NCI-H226 (cell line): ENCODE measurements at regions not wholly inside any gene's neighbourhood (a gene's known extent, or its start where the extent isn't known, plus 50 kb on each side); places are given as distances from the start of the nearest gene placed in this dataset.

Experiments used
- DNase-seq: peaks from one replicate; pipeline ENCODE4 v3.0.0-alpha.2; 2015

DNA sequence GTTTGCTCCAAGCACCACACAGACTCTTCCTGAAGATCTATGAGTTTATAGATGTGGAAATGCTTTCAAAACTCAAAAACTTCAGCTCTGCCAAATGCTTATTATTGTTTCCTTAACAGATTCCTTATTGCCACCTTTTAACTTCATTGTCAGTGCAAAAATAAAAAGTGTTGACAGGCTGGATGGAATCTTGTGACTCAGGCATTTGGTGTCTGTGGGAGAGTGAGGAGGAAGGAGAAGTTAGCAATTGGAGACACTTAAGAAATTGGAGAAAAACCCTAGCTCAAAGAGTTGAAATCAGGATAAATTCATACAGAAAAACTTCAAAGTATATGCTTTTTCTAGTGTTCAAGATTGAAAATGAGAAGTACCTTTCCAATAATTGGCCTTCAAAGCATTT lies 140.6 kb upstream of the PUM3 start:
- DNase-seq, result peak; percentile 45

GRCh38 chr9:2979957-2980610 lies 136.2 kb upstream of the PUM3 start:
- no peak for DNase-seq

GRCh38 chr9:2972475-2972874 lies 128.6 kb upstream of the PUM3 start:
- no peak for DNase-seq

DNA sequence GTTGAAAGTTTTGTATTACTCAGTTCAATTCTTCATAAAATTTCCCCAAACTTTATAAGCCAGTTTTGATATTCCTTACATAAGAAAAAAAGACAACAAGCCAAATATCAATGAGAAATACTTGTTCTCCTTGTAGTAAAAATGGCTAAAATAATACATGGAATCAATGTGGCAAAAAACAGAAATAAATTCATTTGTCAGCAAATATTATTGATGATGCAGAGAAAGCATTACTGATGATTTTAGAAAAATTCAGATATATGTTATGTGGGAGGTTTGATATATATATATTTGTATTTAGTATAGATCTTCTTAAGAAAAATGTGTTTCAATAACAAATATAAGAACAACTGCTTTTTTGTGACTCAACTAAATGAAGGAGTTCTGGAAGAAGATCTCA lies 127.0 kb upstream of the PUM3 start:
- no peak for DNase-seq

GRCh38 chr9:2967766-2968165 lies 123.9 kb upstream of the PUM3 start:
- peak; percentile 79 for DNase-seq

- DNase-seq, result no peak
Observed at GRCh38 chr9:2966565-2967300, 122.8 kb upstream of the PUM3 start.

GRCh38 chr9:2964470-2964869 lies 120.6 kb upstream of the PUM3 start:
- no peak for DNase-seq

GRCh38 chr9:2963307-2963706 lies 119.4 kb upstream of the PUM3 start:
- DNase-seq, result no peak

DNA sequence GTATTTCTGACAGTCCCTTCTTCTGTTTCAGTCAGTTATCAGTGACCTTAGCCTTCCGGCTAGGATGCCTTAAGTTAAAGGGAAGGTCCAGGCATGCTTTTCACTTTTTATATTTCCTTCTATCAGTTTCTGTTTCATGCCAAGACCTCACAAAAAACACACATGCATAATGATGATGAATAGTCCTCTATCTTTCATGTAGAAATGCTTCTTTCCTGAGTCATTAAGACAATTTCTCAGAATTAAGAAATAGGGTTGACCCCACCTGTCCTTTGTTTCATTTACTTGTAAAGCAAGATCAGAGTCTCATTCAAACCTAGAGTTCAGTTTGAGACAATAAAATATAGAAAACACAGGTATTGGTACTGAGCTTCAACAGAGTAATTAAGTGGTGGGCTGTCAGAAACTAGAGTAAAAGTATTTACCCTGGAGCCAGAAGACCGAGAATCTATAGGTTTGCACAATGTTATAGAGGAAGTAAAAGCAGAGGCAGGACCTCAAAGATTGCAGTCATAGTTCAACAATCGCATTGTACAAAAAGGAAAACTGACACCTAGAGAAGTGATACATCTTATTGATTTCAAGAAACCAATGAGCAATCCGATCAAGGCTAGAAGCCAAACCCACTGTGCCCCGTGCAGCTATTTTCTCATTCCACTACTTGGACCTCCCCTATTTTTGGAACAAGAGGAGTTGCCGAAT lies 118.7 kb upstream of the PUM3 start:
- peak; percentile 62 for DNase-seq

DNA sequence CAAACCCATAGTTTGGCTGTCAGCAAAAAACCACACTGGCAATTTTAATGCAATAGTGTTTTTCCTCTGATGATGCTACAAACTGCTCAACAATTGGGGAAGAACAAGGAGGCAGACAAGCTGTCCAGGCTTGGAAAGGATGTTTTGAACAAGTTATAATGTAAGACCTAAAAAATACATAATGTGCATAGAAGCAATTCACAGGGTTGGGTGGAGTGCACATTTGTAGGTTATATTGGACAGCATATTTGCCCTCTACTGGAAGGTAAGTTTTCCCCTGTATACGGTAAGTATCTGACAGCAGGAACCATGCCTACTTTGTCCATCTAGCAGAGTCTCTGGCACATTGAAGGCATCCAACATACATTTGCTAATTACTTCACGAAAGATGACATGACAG lies 114.3 kb upstream of the PUM3 start:
- DNase-seq, result no peak

DNA sequence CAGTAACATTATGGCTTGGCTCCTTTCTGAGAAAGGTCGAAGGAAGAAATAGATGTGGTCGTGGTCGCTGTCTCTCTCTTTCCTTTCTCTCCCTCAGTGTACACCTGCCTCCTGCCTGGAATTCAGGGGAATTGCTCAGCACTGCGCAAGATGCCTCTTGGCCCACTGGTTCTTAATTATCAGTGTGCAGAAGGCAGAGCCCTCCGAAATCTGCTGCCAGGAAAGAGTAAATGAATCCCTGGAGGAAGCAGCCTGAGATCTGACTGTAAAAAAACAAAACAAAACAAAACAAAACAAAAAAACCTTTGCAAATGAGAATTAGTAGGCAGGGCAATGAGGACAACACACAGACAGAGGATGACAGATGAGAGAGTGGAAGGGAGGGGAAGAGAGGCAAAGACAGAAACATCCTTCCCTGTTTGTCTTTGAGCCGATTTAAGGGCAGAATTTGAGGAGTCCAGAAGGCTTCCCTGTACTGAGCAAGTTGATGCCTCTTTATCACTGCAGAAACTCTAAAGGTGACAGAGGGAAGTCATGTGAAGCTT lies 113.8 kb upstream of the PUM3 start:
- no peak for DNase-seq

DNA sequence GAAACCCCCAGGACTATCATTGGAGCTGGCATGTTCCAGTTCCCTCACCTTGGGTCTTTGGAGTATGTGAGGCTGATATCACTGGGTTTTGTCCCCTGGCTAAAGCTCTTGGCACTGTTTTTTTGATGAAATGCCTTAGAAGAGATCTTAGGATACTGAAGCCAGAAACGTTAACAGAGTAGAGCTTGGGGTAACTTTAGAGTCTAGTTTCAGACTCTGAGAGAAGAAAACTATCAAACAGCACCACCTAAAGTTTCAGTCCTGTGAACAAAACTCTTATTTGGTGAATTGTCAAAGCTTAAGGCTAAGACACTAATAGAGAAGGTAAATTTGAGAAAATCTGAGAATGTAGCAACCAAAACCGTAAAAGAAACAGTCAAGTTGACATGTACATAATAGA lies 111.7 kb upstream of the PUM3 start:
- DNase-seq, result no peak

DNA sequence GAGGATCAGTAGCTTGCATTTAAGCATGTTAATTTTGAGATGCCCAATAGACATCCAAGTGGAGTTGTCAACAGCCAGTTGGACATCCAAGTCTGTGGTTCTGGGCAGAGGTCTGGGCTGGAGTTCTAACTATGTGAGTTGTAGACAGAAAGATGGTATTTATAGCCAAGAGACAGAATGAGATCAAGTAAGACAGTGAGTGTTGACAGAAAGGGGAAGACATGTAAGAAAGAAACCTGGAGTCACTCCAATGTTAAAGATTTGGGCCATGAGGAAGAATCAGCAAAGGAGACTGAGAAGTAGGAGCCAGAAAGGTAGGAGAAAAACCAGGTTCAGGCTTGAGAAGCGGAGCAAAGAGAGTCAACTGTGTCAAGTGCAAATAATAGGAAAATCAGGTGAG lies 95.5 kb upstream of the PUM3 start:
- DNase-seq, result no peak

DNA sequence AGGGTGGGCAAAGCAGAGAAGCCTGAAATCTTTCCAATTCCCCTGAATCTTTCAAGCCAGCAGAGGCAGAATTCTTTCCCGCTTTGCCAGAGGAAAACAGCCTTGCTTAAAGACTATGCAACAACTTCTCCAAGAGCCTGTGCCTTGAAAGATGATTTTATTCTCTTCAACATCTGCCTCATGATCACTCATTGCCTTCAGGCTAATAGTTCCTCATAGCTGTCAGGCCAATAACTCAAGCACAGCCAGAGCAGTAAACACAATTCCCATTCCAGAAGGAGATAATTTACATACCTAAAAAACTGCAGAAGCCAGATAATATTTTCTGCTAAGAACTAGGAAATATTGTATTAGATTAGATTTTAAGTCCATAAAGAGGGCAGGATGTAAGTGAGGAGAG lies 92.3 kb upstream of the PUM3 start:
- DNase-seq, result peak; percentile 47

DNA sequence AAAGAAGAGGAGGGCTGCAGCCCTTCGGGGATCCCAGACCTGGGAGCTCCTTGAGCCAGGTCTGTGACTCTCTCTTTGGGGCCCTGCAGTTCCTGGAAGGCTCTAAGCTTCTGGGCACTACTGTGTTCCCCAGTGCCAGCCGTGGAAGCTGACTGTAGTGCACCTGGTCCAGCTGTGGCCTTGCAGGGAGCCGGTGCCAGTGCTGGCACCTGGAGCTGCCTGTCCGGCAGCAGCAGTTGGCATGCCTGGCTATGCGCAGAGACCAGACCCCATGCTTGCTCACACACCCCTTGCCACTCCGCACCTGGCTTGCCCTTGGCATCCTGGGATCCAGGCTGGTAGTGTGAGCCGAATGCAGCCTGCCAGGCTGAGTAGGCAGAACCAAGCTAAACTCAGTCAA lies 91.0 kb upstream of the PUM3 start:
- no peak for DNase-seq

DNA sequence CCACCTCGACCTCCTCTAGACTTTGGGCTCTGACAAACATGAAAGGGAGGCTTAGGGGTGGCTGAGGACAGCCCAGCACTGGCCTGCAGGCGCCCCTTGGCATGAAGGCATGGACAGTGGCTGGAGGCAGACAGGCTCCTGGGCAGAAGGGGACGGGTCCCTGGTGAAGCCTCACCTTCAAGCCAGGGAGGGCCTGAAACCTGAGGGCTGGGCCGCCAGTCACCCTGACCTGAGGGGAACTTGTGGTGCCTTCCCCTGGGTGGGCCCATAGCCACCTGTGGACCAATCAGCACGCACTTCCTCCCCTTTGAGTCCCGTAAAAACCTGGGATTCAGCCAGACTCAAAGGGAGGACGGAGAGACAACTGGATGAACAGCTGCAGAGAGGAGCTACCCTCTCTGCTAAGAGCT lies 90.4 kb upstream of the PUM3 start:
- no peak for DNase-seq

DNA sequence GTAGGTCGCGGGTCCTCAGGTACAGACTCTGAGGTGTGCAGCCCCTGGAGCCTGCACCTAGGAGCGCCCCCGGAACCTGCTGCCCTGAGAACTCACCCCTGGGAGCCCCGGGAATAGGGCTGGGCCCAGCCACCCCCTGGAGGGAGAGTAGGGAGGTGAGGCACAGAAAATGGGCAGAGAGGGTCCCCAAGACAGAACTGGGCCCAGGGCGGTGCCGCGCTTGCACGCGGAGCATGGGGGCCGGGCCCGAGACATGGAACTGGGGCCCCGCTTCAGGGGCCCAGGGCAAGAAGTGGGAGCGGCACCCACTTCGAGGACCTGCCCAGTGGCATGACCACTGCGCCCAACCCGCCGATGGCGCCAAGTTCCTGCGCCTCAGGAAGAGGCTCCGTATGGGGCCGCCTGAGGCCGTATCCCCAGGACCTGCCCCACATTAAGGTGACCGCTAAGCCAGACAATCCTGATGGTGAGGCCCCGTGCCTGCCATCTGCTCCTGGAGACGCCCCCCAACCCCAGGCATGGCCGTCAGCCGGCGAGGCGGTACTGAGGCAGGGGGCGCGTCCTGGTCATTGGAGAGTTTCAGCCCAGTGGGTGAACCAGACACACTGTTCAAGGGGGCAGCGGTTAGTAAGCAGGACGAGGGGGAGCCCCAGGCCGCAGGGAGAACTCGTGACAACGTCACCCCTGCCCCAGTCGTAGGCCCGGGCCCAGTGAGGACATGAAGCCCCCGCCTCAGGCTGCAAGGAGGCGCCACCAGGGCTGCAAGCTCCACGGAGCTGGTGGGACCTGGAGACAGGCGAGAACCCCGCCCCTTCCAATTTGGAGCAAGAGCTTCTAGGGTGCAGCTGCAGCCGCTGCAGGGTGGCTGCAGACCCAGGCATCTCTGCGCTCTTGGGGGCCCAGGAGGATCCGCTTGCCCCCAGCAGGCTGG lies 89.5 kb upstream of the PUM3 start:
- no peak for DNase-seq

DNA sequence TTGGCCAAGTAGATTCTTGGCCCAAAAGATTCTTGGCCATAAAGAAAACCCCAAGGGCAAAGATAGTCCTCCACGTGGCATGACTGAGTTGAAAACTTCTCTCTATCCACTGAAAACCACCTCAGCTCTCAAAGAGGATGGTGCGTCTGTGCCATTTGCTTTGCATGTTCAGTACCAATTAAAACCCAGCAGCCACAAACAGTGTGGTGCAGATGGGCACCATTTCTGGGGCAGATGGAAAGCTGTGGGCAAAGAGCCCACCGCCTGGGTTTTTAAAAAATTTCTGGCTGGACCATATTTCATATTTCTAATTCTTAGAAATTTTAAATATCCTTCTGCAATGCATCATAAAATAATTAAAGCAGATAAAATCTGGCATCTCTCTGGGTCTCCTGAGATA lies 84.5 kb upstream of the PUM3 start:
- no peak for DNase-seq

DNA sequence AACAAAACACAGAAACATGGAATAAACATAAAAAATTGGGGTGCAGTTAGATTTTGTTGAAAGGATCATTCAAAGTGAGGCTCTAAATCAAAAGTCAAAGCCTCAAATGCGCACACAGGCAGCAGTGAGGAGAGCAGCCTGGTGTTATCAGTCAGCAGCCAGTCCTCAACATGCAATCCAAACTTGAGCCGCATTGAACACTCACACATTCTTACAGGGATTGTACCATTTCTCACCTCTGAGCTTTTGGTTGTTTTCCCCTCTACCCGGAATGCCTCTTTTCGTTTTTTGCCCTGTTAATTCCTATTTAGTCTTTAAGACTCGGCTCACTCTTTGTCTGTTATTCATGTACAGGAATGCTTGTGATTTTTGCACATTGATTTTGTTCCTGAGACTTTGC lies 81.1 kb upstream of the PUM3 start:
- DNase-seq, result no peak

- DNase-seq, result no peak
Observed at GRCh38 chr9:2924380-2924768, 80.5 kb upstream of the PUM3 start.

DNA sequence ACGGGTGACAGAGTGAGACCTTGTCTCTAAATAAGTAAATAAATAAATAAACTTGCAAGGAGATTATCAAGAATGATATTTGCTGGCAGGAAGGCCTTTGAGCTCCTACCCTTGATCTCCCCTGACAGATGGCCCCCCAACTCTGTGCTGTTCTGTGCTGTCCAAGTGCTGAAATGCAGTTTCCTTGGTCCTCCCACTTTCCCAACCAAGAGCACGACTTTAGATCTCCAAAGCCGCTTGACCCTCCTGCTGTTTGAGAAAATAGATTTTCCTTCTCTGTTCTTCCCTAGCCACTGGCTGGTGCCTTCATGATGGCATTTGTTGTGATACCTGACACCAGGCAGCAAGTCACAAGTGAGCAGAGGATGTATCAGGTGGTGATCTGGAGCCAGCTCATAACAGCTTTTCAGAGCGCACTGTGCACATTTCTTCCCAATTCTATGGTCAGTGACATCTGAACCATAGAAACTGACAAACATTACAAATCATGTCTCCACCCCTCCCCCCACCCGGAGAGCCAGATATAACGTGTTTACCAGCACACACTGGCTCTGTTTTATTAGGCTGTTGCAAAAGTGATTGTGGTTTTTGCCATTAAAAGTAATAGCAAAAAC lies 80.0 kb upstream of the PUM3 start:
- DNase-seq, result no peak

DNA sequence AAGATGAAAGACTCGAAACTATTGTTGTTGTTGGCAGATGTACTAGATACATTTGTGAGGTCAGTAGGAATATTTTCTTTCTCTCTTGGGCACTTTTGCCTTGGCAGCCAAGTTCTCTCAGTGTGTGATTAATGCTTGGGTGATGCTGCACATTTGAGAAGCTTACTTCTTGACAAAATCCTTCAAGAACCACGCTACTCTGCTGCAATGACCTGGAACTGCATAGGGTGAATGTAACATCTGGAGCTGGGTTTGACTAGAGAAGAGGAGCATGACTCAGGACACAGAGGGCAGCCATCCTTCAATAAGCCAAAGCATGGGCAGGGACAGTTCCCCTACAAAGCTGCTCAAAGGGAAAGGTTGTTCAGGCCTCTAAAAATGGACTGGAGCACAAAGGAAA lies 75.5 kb upstream of the PUM3 start:
- peak; percentile 14 for DNase-seq
